ENCODE measurements at regions not wholly inside any gene's neighbourhood (a gene's known extent, or its start where the extent isn't known, plus 50 kb on each side); places are given as distances from the start of the nearest gene placed in this dataset.
"Not testable (repeated sequence)": the region's sequence is repeated elsewhere in the genome, so short reads cannot be mapped to it uniquely, and the experiment has no call there.

DNA sequence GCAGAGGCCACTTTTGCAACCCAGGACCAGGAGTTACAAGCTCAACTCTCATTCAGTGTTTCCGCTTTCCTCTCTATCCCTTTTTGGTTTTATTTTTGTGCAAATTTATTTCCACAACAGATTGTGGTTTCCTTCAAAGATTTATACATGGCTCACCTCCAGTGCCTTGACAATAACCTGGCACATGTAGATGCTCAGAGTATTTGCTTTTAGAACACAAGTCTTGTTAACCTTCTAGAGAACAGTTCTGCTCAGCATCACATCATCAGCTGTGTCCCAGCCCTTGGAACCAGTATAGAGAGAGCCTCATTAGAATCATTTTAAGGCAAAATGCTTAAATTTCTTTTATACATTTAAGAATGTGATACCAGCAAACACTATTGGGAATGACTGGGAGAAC, 133.7 kb downstream of the TENT5C start:
- TF ChIP-seq, protein P1, sequence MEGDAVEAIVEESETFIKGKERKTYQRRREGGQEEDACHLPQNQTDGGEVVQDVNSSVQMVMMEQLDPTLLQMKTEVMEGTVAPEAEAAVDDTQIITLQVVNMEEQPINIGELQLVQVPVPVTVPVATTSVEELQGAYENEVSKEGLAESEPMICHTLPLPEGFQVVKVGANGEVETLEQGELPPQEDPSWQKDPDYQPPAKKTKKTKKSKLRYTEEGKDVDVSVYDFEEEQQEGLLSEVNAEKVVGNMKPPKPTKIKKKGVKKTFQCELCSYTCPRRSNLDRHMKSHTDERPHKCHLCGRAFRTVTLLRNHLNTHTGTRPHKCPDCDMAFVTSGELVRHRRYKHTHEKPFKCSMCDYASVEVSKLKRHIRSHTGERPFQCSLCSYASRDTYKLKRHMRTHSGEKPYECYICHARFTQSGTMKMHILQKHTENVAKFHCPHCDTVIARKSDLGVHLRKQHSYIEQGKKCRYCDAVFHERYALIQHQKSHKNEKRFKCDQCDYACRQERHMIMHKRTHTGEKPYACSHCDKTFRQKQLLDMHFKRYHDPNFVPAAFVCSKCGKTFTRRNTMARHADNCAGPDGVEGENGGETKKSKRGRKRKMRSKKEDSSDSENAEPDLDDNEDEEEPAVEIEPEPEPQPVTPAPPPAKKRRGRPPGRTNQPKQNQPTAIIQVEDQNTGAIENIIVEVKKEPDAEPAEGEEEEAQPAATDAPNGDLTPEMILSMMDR (IDR thresholded peaks at IDR 0.05) = no peak
- intact Hi-C loops (cut with micrococcal nuclease) = loop anchor here (5.0 kb wide), 2 partner anchors 132 to 372 kb away; partner anchors contain the start of genes MAN1A2 and TENT5C
- DNase-seq (no peak), ATAC-seq (ENCODE audit: low read depth) (no peak)
- no peak overlapping the region for H3K27ac Mint-ChIP-seq
- H3K27me3 Mint-ChIP-seq = peaks cover 11% of the 10 kb centered on the region
- peaks cover 9% of the 10 kb centered on the region for H3K4me1 Mint-ChIP-seq
- H3K36me3 Mint-ChIP-seq (ENCODE audit: low read depth) = no peaks in the 10 kb centered on the region
- H3K9me3 Mint-ChIP-seq = peaks cover 5% of the 10 kb centered on the region
- ChIA-PET POLR2A (no interaction called here), CTCF (no interaction called here)
- no peak overlapping the region for H3K4me3 Mint-ChIP-seq

DNA sequence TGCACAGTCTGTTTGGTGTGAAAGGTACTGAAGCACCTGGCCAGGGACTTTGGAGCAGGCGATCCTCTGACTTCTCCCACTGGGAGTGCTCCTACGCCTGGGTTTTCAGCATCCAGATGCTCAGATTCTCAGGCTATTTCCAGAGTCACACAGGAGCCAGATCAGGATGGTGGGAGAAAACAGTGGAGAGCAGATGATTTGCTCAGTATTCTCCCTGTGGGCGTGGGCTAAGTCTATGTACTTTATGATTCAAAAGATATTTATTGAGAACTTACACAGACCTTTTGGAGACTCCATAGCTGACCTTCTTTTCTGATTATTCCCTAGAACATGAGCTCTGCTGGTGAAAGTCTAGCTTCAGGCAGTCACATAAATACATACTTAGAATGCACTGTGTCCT, 134.6 kb downstream of the TENT5C start:
- POLR2A ChIA-PET = no interaction called here
- H3K27ac Mint-ChIP-seq = no peak overlapping the region
- no peak overlapping the region for H3K4me3 Mint-ChIP-seq
- TF ChIP-seq, protein P1 (IDR thresholded peaks at IDR 0.05) = no peak
- peaks cover 6% of the 10 kb centered on the region for H3K9me3 Mint-ChIP-seq
- H3K27me3 Mint-ChIP-seq = peaks cover 11% of the 10 kb centered on the region
- no peak for ATAC-seq (ENCODE audit: low read depth)
- DNase-seq = no peak
- CTCF ChIA-PET = interaction anchor here (0.9 to 1.3 kb wide), 2 partner anchors 14 to 205 kb away, joined by 4 to 5 read pairs; no protein-coding TSS in a partner anchor
- H3K4me1 Mint-ChIP-seq = peaks cover 1% of the 10 kb centered on the region
- intact Hi-C loops (cut with micrococcal nuclease) = no loop called here
- H3K36me3 Mint-ChIP-seq (ENCODE audit: low read depth) = no peaks in the 10 kb centered on the region

DNA sequence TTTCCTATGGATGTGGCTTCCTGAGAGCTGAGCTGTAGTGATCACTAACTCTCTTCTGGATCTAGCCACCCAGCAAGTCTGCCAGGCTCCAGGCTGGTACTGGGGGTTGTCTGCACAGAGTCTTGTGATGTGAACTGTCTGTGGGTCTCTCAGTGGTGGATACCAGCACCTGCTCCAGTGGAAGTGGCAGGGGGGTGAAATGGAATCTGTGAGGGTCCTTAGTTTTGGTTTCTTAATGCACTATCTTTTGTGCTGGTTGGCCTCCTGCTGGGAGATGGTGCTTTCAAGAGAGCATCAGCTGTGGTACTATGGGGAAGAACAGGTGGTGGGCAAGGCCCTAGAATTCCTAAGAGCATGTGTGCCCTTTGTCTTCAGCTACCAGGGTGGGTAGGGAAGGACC, 140.7 kb downstream of the TENT5C start:
- H3K27ac Mint-ChIP-seq; H3K4me3 Mint-ChIP-seq; intact Hi-C loops (cut with micrococcal nuclease); DNase-seq; ATAC-seq (ENCODE audit: low read depth); H3K36me3 Mint-ChIP-seq (ENCODE audit: low read depth); H3K4me1 Mint-ChIP-seq; POLR2A ChIA-PET: not testable (repeated sequence)
- Mint-ChIP-seq H3K9me3 (peaks cover 17% of the 10 kb centered on the region), H3K27me3 (peaks cover 34% of the 10 kb centered on the region)
- CTCF ChIA-PET = interaction anchor here (1.2 kb wide), 1 partner anchor 12 kb away, joined by 3 read pairs; no protein-coding TSS in a partner anchor

DNA sequence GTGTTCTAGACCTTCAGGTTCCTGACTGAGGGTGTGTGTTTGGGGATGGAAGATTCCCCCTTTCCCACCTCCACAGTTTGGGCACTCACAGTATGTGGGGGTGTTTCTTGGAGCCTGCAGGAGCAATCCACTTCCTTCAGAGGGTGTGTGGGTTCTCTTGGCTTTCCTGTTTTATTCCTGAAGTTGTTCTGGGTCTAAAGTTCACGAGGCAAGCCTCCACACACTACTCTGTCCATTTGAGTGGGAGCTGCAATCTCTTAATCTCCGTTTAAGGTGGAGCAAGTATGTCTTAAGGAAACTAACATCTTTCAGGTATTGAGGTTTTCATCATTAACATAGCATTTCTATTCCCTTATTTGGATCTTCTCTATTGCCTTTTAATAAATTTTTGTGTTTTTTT, 141.8 kb downstream of the TENT5C start:
- no peaks in the 10 kb centered on the region for H3K36me3 Mint-ChIP-seq (ENCODE audit: low read depth)
- H3K9me3 Mint-ChIP-seq = peaks cover 12% of the 10 kb centered on the region
- H3K27me3 Mint-ChIP-seq = peaks cover 29% of the 10 kb centered on the region
- H3K27ac Mint-ChIP-seq = no peak overlapping the region
- ATAC-seq (ENCODE audit: low read depth) (no peak), DNase-seq (no peak)
- TF ChIP-seq, protein P1 (IDR thresholded peaks at IDR 0.05) = no peak
- intact Hi-C loops (cut with micrococcal nuclease) = no loop called here
- no peaks in the 10 kb centered on the region for H3K4me1 Mint-ChIP-seq
- ChIA-PET POLR2A (no interaction called here), CTCF (no interaction called here)
- no peak overlapping the region for H3K4me3 Mint-ChIP-seq

DNA sequence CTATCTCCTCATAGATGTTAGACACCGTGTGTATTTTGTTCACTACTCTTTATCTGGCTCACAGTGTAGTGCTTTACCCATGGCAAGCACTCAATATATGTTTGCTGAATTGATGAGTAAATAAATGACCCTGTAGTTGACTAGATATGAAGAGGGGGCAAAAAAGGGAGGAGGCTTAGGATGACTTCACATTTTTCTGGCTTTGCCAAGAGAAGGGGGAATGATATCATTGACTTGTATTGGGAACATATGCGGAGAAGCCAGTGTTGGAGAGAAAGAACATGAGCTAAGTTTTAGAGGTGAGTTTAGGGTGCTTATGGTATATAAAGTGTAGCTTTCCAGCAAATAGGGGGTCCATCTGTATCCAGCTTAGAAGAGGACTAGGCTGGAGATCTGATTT, 145.5 kb downstream of the TENT5C start:
- peaks cover 22% of the 10 kb centered on the region for H3K27me3 Mint-ChIP-seq

More for the DNA sequence above, 145.5 kb downstream of the TENT5C start:
- CTCF ChIA-PET = interaction anchor here (9.9 to 11.3 kb wide), 2 partner anchors 214 to 241 kb away, joined by 211 to 239 read pairs; no protein-coding TSS in a partner anchor
- intact Hi-C loops (cut with micrococcal nuclease) = no loop called here
- H3K4me1 Mint-ChIP-seq = peaks cover 2% of the 10 kb centered on the region
- POLR2A ChIA-PET = no interaction called here
- ATAC-seq (ENCODE audit: low read depth) (no peak), DNase-seq (no peak)
- TF ChIP-seq, protein P1 (IDR thresholded peaks at IDR 0.05) = no peak
- H3K36me3 Mint-ChIP-seq (ENCODE audit: low read depth) = no peaks in the 10 kb centered on the region
- peaks cover 4% of the 10 kb centered on the region for H3K9me3 Mint-ChIP-seq
- no peak overlapping the region for H3K4me3 Mint-ChIP-seq
- no peak overlapping the region for H3K27ac Mint-ChIP-seq

Measured in activated B cell treated with CpG ODN at 0.5 μM for 24 hours (primary cell).